ENCODE measurements at regions not wholly inside any gene's neighbourhood (a gene's known extent, or its start where the extent isn't known, plus 50 kb on each side); places are given as distances from the start of the nearest gene placed in this dataset.

GRCh38 chr2:189391201-189391600 lies 50.1 kb upstream of the WDR75 start:
- no peaks in the 10 kb centered on the region for H3K27me3 ChIP-seq
- DNase-seq, result no peak
- WGBS, 2 donors, result 86 to 92% methylated on average over 3 of the region's 3 CpGs

More at GRCh38 chr2:189391201-189391600, 50.1 kb upstream of the WDR75 start:
- Histone ChIP-seq H3K4me3 (no peak overlapping the region), H3K36me3 (ENCODE audit: low read depth, missing control alignments) (no peaks in the 10 kb centered on the region), H3K9me3 (no peaks in the 10 kb centered on the region), H3K4me1 (no peaks in the 10 kb centered on the region), H3K27ac (no peak overlapping the region)
- intact Hi-C loops (cut with DNase I; ENCODE audit: low total_unique reads), result no loop called here
- TF ChIP-seq POLR2A (IDR thresholded peaks at IDR 0.05) (no peak), CTCF (IDR thresholded peaks at IDR 0.05) (no peak)
